Endothelial cell of umbilical vein (primary cell): ENCODE measurements at regions not wholly inside any gene's neighbourhood (a gene's known extent, or its start where the extent isn't known, plus 50 kb on each side); places are given as distances from the start of the nearest gene placed in this dataset.

Source experiments
- BruUV-seq: library from RNA; stranded (reverse); fragments of 400-500 nt; replicated peaks from 2 replicates; lab custom pipeline; 2021; lab: Mats Ljungman, UMichigan
- CTCF ChIA-PET: fragments of 300-600, 350-600 bp; sonication (Branson Sonifier 250); formaldehyde crosslinking; loops from one replicate; lab custom pipeline; 2021; ENCODE audit warnings: antibody characterized with exemption, inconsistent platforms; lab: Charles Lee
- POLR2A ChIA-PET: fragments of 300-600, 350-600 bp; sonication (Branson Sonifier 250); formaldehyde crosslinking; loops from one replicate; lab custom pipeline; 2021; ENCODE audit warnings: antibody characterized with exemption, inconsistent platforms; lab: Charles Lee
- DNase-seq: peaks from one replicate; pipeline ENCODE4 v3.0.0-alpha.2; 2011; ENCODE audit warnings: low read depth, low spot score
- FAIRE-seq: peaks from 2 replicates; lab custom pipeline; 2011; peaks lifted over from hg19 to GRCh38; lab: Jason Lieb, UNC
- H2AFZ ChIP-seq: 2 replicates; pipeline ENCODE4 v1.6.0; 2012; ENCODE audit warnings: low read depth, low read length, control low read depth, inconsistent platforms
- H3K27ac ChIP-seq: 2 replicates; pipeline ENCODE4 v1.5.1; 2011; ENCODE audit warnings: low read depth, mild to moderate bottlenecking, control low read depth, low read length, moderate library complexity; ENCODE audit not compliant: insufficient read depth
- H3K27me3 ChIP-seq, 2 experiments: 2 replicates each; pipeline versions ENCODE4 v1.6.0 to v1.6.1; 2011; ENCODE audit warnings: low read length in 2 of 2, mixed read lengths in 1 of 2; ENCODE audit not compliant: control insufficient read depth in 2 of 2, insufficient read depth in 2 of 2
- H3K36me3 ChIP-seq, 2 experiments: 2 replicates in 1 of 2; 3 replicates in 1 of 2; pipeline ENCODE4 v1.5.1; 2011; ENCODE audit warnings: low read length in 2 of 2, mild to moderate bottlenecking in 1 of 2, moderate library complexity in 1 of 2; ENCODE audit not compliant: control insufficient read depth in 2 of 2, insufficient read depth in 2 of 2; ENCODE audit errors: extremely low read depth in 1 of 2
- H3K4me1 ChIP-seq: 3 replicates; pipeline ENCODE4 v1.5.1; 2011; ENCODE audit warnings: mild to moderate bottlenecking, low read length; ENCODE audit not compliant: control insufficient read depth, insufficient read depth; ENCODE audit errors: extremely low read depth
- H3K4me2 ChIP-seq: 2 replicates; pipeline ENCODE4 v1.6.1; 2011; ENCODE audit warnings: low read length, control low read depth, mixed read lengths; ENCODE audit not compliant: insufficient read depth
- H3K4me3 ChIP-seq, 3 experiments: fragments of 200-600 bp in 1 of 3; sonication (generic), shearing (Covaris generic) in 1 of 3; replicated peaks in 1 of 3; 2 replicates each; pipeline ENCODE4 v1.5.1; 2011 to 2016; ENCODE audit warnings: control low read depth in 3 of 3, low read length in 3 of 3, mild to moderate bottlenecking in 2 of 3, inconsistent platforms in 1 of 3, low read depth in 1 of 3, moderate library complexity in 1 of 3; ENCODE audit not compliant: insufficient read depth in 1 of 3
- H3K79me2 ChIP-seq: 2 replicates; pipeline ENCODE4 v1.6.0; 2012; ENCODE audit warnings: low read length, inconsistent platforms; ENCODE audit not compliant: control insufficient read depth, insufficient read depth
- H3K9ac ChIP-seq: replicated peaks from 2 replicates; pipeline ENCODE3; 2011; ENCODE audit warnings: low read length, control low read depth; ENCODE audit not compliant: insufficient read depth; ENCODE audit errors: extremely low read depth
- H3K9me1 ChIP-seq: replicated peaks from 3 replicates; pipeline ENCODE4 v1.6.0; 2011; ENCODE audit warnings: mild to moderate bottlenecking, low read length; ENCODE audit not compliant: control insufficient read depth, insufficient read depth; ENCODE audit errors: extremely low read depth
- H3K9me3 ChIP-seq: replicated peaks from 2 replicates; pipeline ENCODE4 v1.5.1; 2012; ENCODE audit warnings: low read length, inconsistent platforms; ENCODE audit not compliant: control insufficient read depth, insufficient read depth
- H4K20me1 ChIP-seq: replicated peaks from 2 replicates; pipeline ENCODE3; 2011; ENCODE audit warnings: mild to moderate bottlenecking, low read length; ENCODE audit not compliant: control insufficient read depth, insufficient read depth; ENCODE audit errors: extremely low read depth
- CTCF ChIP-seq, 2 donors: IDR thresholded peaks; 1 replicate in 1 of 2; 2 replicates in 1 of 2; pipeline ENCODE4 v1.5.1; 2011; ENCODE audit warnings: low read length in 2 of 2, mild to moderate bottlenecking in 2 of 2, moderate library complexity in 2 of 2, control low read depth in 1 of 2, inconsistent platforms in 1 of 2, low read depth in 1 of 2; ENCODE audit not compliant: insufficient read depth in 1 of 2; ENCODE audit errors: extremely low read depth in 1 of 2
- EZH2 ChIP-seq: IDR thresholded peaks from 2 replicates; pipeline ENCODE4 v1.6.1; 2012; ENCODE audit warnings: borderline replicate concordance, low read depth, mild to moderate bottlenecking, moderate library complexity, low read length, inconsistent platforms; ENCODE audit not compliant: severe bottlenecking
- FOS ChIP-seq: IDR thresholded peaks from 2 replicates; pipeline ENCODE4 v1.6.1; 2011; ENCODE audit warnings: mild to moderate bottlenecking, low read length, moderate library complexity, borderline replicate concordance; ENCODE audit not compliant: insufficient read depth
- GATA2 ChIP-seq: IDR thresholded peaks from 2 replicates; pipeline ENCODE4 v1.7.0; 2011; ENCODE audit warnings: low read depth, mild to moderate bottlenecking, moderate library complexity, mixed read lengths, low read length; ENCODE audit not compliant: insufficient read length, insufficient read depth
- JUN ChIP-seq: IDR thresholded peaks from 2 replicates; pipeline ENCODE4 v1.6.1; 2011; ENCODE audit warnings: borderline replicate concordance, low read depth; ENCODE audit not compliant: insufficient read length, insufficient read depth
- MAX ChIP-seq: IDR thresholded peaks from 2 replicates; pipeline ENCODE4 v1.6.1; 2011; ENCODE audit not compliant: insufficient read depth, insufficient read length
- MYC ChIP-seq: IDR thresholded peaks from one replicate; pipeline ENCODE4 v1.6.1; 2011; ENCODE audit warnings: mild to moderate bottlenecking, low read depth, low read length
- POLR2A ChIP-seq: IDR thresholded peaks from 2 replicates; pipeline ENCODE4 v1.6.1; 2012; ENCODE audit warnings: low read depth, mild to moderate bottlenecking, control low read depth, low read length
- POLR2AphosphoS5 ChIP-seq: IDR thresholded peaks from 2 replicates; pipeline ENCODE4 v1.6.1; 2012; ENCODE audit warnings: low read depth, mild to moderate bottlenecking, control low read depth, low read length, moderate library complexity; ENCODE audit not compliant: insufficient read depth
- dilution Hi-C: fragments of 300-500 bp; cut with MboI; formaldehyde crosslinking; loops from one replicate; pipeline ENCODE4 v1.15.0; 2019; ENCODE audit warnings: low sequenced_read_pairs; ENCODE audit not compliant: extremely low pct_ligation_motif_present
- intact Hi-C: fragments of 100-400 bp; cut with micrococcal nuclease; formaldehyde crosslinking; loops from one replicate; pipeline ENCODE4 v1.10.0; 2022

GRCh38 chr1:240019524-240019923, 72.2 kb upstream of the FMN2 start:
- no peaks in the 10 kb centered on the region for H3K36me3 ChIP-seq
- no peaks in the 10 kb centered on the region for H3K9me1 ChIP-seq
- ChIA-PET POLR2A (no interaction called here), CTCF (no interaction called here)
- H3K79me2 ChIP-seq = no peaks in the 10 kb centered on the region
- no peak overlapping the region for H3K4me3 ChIP-seq
- no TSS peak for BruUV-seq
- no peaks in the 10 kb centered on the region for H3K9me3 ChIP-seq
- no peak overlapping the region for H3K9ac ChIP-seq
- H3K27me3 ChIP-seq = no peaks in the 10 kb centered on the region
- intact Hi-C loops = no loop called here
- no peaks in the 10 kb centered on the region for H4K20me1 ChIP-seq
- no peaks in the 10 kb centered on the region for H3K4me1 ChIP-seq
- H3K4me2 ChIP-seq = no peak overlapping the region
- no peak overlapping the region for H3K27ac ChIP-seq
- TF ChIP-seq EZH2 (no peak), MYC (no peak), FOS (no peak), JUN (no peak), POLR2A (no peak), CTCF (IDR thresholded peaks at IDR 0.05; ENCODE audit: extremely low read depth in 1 of 2, insufficient read depth in 1 of 2, low read depth in 1 of 2, low read length in 2 of 2) (no peak), GATA2 (no peak), MAX (no peak), POLR2AphosphoS5 (no peak)
- DNase-seq = no peak
- dilution Hi-C loops = no loop called here
- no peak overlapping the region for H2AFZ ChIP-seq
- no peak for FAIRE-seq
